Neural crest cell (in vitro differentiated cells): ENCODE measurements at regions not wholly inside any gene's neighbourhood (a gene's known extent, or its start where the extent isn't known, plus 50 kb on each side); places are given as distances from the start of the nearest gene placed in this dataset.

ENCODE experiments used
- DNase-seq: peaks from one replicate; pipeline ENCODE4 v3.0.0; 2021; ENCODE audit warnings: low read depth, mixed read lengths, low spot score
- H3K27ac Mint-ChIP-seq: one replicate; pipeline ENCODE4 v1.8.0; 2021; ENCODE audit warnings: mild to moderate bottlenecking, mixed read lengths; ENCODE audit not compliant: unreplicated experiment
- H3K27me3 Mint-ChIP-seq: 2 replicates; pipeline ENCODE4 v1.8.0; 2021; ENCODE audit warnings: low read depth, mild to moderate bottlenecking, mixed read lengths
- H3K36me3 Mint-ChIP-seq: 2 replicates; pipeline ENCODE4 v1.8.0; 2021; ENCODE audit warnings: low read depth, mild to moderate bottlenecking, mixed read lengths
- H3K4me1 Mint-ChIP-seq: 2 replicates; pipeline ENCODE4 v1.8.0; 2021; ENCODE audit warnings: mixed read lengths
- H3K4me3 Mint-ChIP-seq: one replicate; pipeline ENCODE4 v1.8.0; 2021; ENCODE audit warnings: mild to moderate bottlenecking, mixed read lengths
- H3K9me3 Mint-ChIP-seq: 2 replicates; pipeline ENCODE4 v1.8.0; 2021; ENCODE audit warnings: mixed read lengths
- CTCF ChIP-seq: fragments of 200-600 bp; sonication (generic); conservative IDR thresholded peaks from 2 replicates; pipeline ENCODE4 v1.5.0; 2021; ENCODE audit warnings: antibody characterized with exemption, mild to moderate bottlenecking

- H3K4me3 Mint-ChIP-seq, result no peak overlapping the region
- no peaks in the 10 kb centered on the region for H3K27me3 Mint-ChIP-seq
- no peaks in the 10 kb centered on the region for H3K9me3 Mint-ChIP-seq
- H3K4me1 Mint-ChIP-seq, result no peaks in the 10 kb centered on the region
- no peak for DNase-seq
- H3K36me3 Mint-ChIP-seq, result no peaks in the 10 kb centered on the region
- no peak overlapping the region for H3K27ac Mint-ChIP-seq
- no peak for TF ChIP-seq CTCF
Measured at GRCh38 chr5:68968429-68968828, 125.4 kb upstream of the SLC30A5 start.

GRCh38 chr5:68970617-68971016 lies 123.2 kb upstream of the SLC30A5 start:
- no peaks in the 10 kb centered on the region for H3K9me3 Mint-ChIP-seq
- no peak for TF ChIP-seq CTCF
- no peak overlapping the region for H3K4me3 Mint-ChIP-seq
- H3K36me3 Mint-ChIP-seq, result no peaks in the 10 kb centered on the region
- H3K27ac Mint-ChIP-seq, result no peak overlapping the region
- no peaks in the 10 kb centered on the region for H3K4me1 Mint-ChIP-seq
- DNase-seq, result no peak
- no peaks in the 10 kb centered on the region for H3K27me3 Mint-ChIP-seq

GRCh38 chr5:68973696-68974095 lies 120.1 kb upstream of the SLC30A5 start:
- Mint-ChIP-seq H3K4me1 (no peaks in the 10 kb centered on the region), H3K27me3 (no peaks in the 10 kb centered on the region), H3K36me3 (peaks cover 3% of the 10 kb centered on the region), H3K27ac (peak overlapping the region; percentile 15), H3K9me3 (peaks cover 6% of the 10 kb centered on the region), H3K4me3 (no peak overlapping the region)
- no peak for TF ChIP-seq CTCF
- DNase-seq, result no peak

GRCh38 chr5:68983043-68983442 lies 110.8 kb upstream of the SLC30A5 start:
- Mint-ChIP-seq H3K4me1 (peaks cover 4% of the 10 kb centered on the region), H3K36me3 (no peaks in the 10 kb centered on the region), H3K27ac (no peak overlapping the region), H3K9me3 (peaks cover 13% of the 10 kb centered on the region), H3K4me3 (no peak overlapping the region), H3K27me3 (no peaks in the 10 kb centered on the region)
- no peak for TF ChIP-seq CTCF
- no peak for DNase-seq

- Mint-ChIP-seq H3K27ac (no peak overlapping the region), H3K36me3 (no peaks in the 10 kb centered on the region), H3K9me3 (peaks cover 10% of the 10 kb centered on the region), H3K4me3 (no peak overlapping the region), H3K27me3 (no peaks in the 10 kb centered on the region), H3K4me1 (peaks cover 4% of the 10 kb centered on the region)
- no peak for TF ChIP-seq CTCF
- no peak for DNase-seq
Measured at GRCh38 chr5:68983959-68984358, 109.9 kb upstream of the SLC30A5 start.
